ENCODE measurements at regions not wholly inside any gene's neighbourhood (a gene's known extent, or its start where the extent isn't known, plus 50 kb on each side); places are given as distances from the start of the nearest gene placed in this dataset.
A peak's percentile ranks its signal among the peaks of the same experiment; 100 is the strongest.
"Not testable (repeated sequence)": the region's sequence is repeated elsewhere in the genome, so short reads cannot be mapped to it uniquely, and the experiment has no call there.

- TF ChIP-seq BCLAF1 (IDR thresholded peaks at IDR 0.05) (no peak), SUZ12 (IDR thresholded peaks at IDR 0.05; ENCODE audit: low read depth, low read length) (no peak), KLF12 (CRISPR knock-in tag; IDR thresholded peaks at IDR 0.05; ENCODE audit: borderline replicate concordance) (no peak), ZNF143 (CRISPR knock-in tag; IDR thresholded peaks at IDR 0.05) (no peak), TERF1 (CRISPR knock-in tag; IDR thresholded peaks at IDR 0.05) (no peak)
Observed at GRCh38 chr3:90180543-90180942, 1073.1 kb downstream of the EPHA3 start (continued).

GRCh38 chr3:90182291-90182976 lies 1075.0 kb downstream of the EPHA3 start:
- peak overlapping the region in 1 of 3 experiments; percentile 55; a peak in 1 of 6 replicates for H3K4me3 ChIP-seq (replicated peaks in 1 of 3; ENCODE audit: insufficient read depth in 1 of 3, low read depth in 2 of 3, low read length in 3 of 3)
- peak overlapping the region; percentile 62 for H3K4me2 ChIP-seq (ENCODE audit: low read depth, low read length)
- H3K27ac ChIP-seq (ENCODE audit: extremely low read length, insufficient read depth, low read length); in situ Hi-C loops (cut with HindIII; ENCODE audit: extremely low pct_ligation_motif_present, low pct_unique_long_range_greater_than_20kb); H3K36me3 ChIP-seq (replicated peaks in 1 of 2; ENCODE audit: control insufficient read depth in 1 of 2, insufficient read depth in 2 of 2, low read length in 2 of 2); H3K27me3 ChIP-seq (ENCODE audit: control insufficient read depth in 1 of 2, insufficient read depth in 2 of 2, low read length in 2 of 2); H3K79me2 ChIP-seq (ENCODE audit: insufficient read depth, low read length); POLR2A ChIA-PET; H3K4me1 ChIP-seq (ENCODE audit: insufficient read depth, low read length); CTCF ChIA-PET (ENCODE audit: low intra/inter-chr PET ratio, low total read pairs); H3K9me3 ChIP-seq (ENCODE audit: low read length); BruUV-seq (replicated peaks); H3K9ac ChIP-seq (ENCODE audit: insufficient read depth, low read depth, low read length); H4K20me1 ChIP-seq (ENCODE audit: insufficient read depth, low read length); H2AFZ ChIP-seq (ENCODE audit: low read length): not testable (repeated sequence)
- intact Hi-C loops (cut with micrococcal nuclease; ENCODE audit: unreplicated experiment): loop anchor here (10.0 kb wide), 1 partner anchor 1978 kb away; no protein-coding TSS in a partner anchor
- 12% methylated on average over 19 of the region's 19 CpGs for WGBS (ENCODE audit: low lambda C conversion rate)
- DNase-seq (ENCODE audit: low spot score) (peak; percentile 18), FAIRE-seq (peak; percentile 97), ATAC-seq (peak; percentile 94)
- TF ChIP-seq CTCF (CRISPR knock-in tag; IDR thresholded peaks at IDR 0.05) (0 out of 2 replicates have a peak, but pooled peaks have one; percentile 25), STAG1 (CRISPR knock-in tag; IDR thresholded peaks at IDR 0.05) (peak; percentile 41), MAFK (conservative IDR thresholded peaks at IDR 0.05 in 1 of 2, IDR thresholded peaks at IDR 0.05 in 1 of 2; ENCODE audit: low read length in 2 of 2) (peak; percentile 15 to 28; a peak in 1 of 4 replicates), ARID3A (IDR thresholded peaks at IDR 0.05; ENCODE audit: low read depth, low read length) (0 out of 2 replicates have a peak, but pooled peaks have one; percentile 17)

Data from HepG2 (cell line).